CD4-positive, CD25-positive, alpha-beta regulatory T cell (primary cell): ENCODE measurements at regions not wholly inside any gene's neighbourhood (a gene's known extent, or its start where the extent isn't known, plus 50 kb on each side); places are given as distances from the start of the nearest gene placed in this dataset.
A peak's percentile ranks its signal among the peaks of the same experiment; 100 is the strongest.

Experiments
- ATAC-seq, 2 donors: fragments of 150-1000 bp; cut with Tn5 transposase; one replicate each; pipeline ENCODE4 v1.10.0; 2021; ENCODE audit warnings: low read depth in 2 of 2, moderate number of reproducible peaks in 2 of 2, moderate library complexity in 1 of 2
- DNase-seq, 3 donors: peaks; one replicate each; pipeline versions ENCODE4 v3.0.0 to v3.0.0-alpha.2; 2012 to 2022; ENCODE audit warnings: mixed read lengths in 1 of 3
- H3K27ac ChIP-seq: one replicate; pipeline ENCODE4 v1.7.0; 2013; ENCODE audit warnings: mild to moderate bottlenecking, low read length; ENCODE audit not compliant: insufficient read depth, poor library complexity, severe bottlenecking
- H3K27me3 ChIP-seq: one replicate; pipeline ENCODE4 v1.7.0; 2013; ENCODE audit warnings: low read length; ENCODE audit not compliant: control insufficient read depth, insufficient read depth
- H3K36me3 ChIP-seq: one replicate; pipeline ENCODE4 v1.7.0; 2013; ENCODE audit warnings: mild to moderate bottlenecking, low read length, moderate library complexity; ENCODE audit not compliant: control insufficient read depth, insufficient read depth
- H3K4me1 ChIP-seq: 2 replicates; pipeline ENCODE4 v1.7.0; 2013; ENCODE audit warnings: mild to moderate bottlenecking, low read length; ENCODE audit not compliant: insufficient read depth, control insufficient read depth, poor library complexity, severe bottlenecking
- H3K4me3 ChIP-seq: one replicate; pipeline ENCODE4 v1.7.0; 2013; ENCODE audit warnings: low read depth, mild to moderate bottlenecking, low read length, moderate library complexity
- H3K9me3 ChIP-seq, 2 experiments: 1 replicate in 1 of 2; 2 replicates in 1 of 2; pipeline ENCODE4 v1.7.0; 2013; ENCODE audit warnings: low read length in 2 of 2, mild to moderate bottlenecking in 1 of 2, moderate library complexity in 1 of 2; ENCODE audit not compliant: control insufficient read depth in 2 of 2
- H3K27ac Mint-ChIP-seq, 3 donors: one replicate each; pipeline ENCODE4 v1.8.0; 2020 to 2022; ENCODE audit warnings: mild to moderate bottlenecking in 3 of 3, mixed read lengths in 3 of 3, moderate library complexity in 2 of 3
- H3K27me3 Mint-ChIP-seq: one replicate; pipeline ENCODE4 v1.8.0; 2022; ENCODE audit warnings: mild to moderate bottlenecking, mixed read lengths
- H3K36me3 Mint-ChIP-seq: one replicate; pipeline ENCODE4 v1.8.0; 2020; ENCODE audit warnings: mixed read lengths
- H3K4me1 Mint-ChIP-seq, 4 donors: one replicate each; pipeline ENCODE4 v1.8.0; 2020 to 2022; ENCODE audit warnings: mixed read lengths in 4 of 4, mild to moderate bottlenecking in 1 of 4
- H3K4me3 Mint-ChIP-seq, 4 donors: one replicate each; pipeline ENCODE4 v1.8.0; 2020 to 2022; ENCODE audit warnings: mild to moderate bottlenecking in 4 of 4, mixed read lengths in 4 of 4, moderate library complexity in 3 of 4
- H3K9me3 Mint-ChIP-seq, 7 donors: one replicate each; pipeline ENCODE4 v1.8.0; 2020 to 2022; ENCODE audit warnings: mixed read lengths in 7 of 7, mild to moderate bottlenecking in 3 of 7, moderate library complexity in 2 of 7

- Histone ChIP-seq H3K4me1 (no peaks in the 10 kb centered on the region), H3K4me3 (no peak overlapping the region), H3K27me3 (no peaks in the 10 kb centered on the region), H3K9me3 (no peaks in the 10 kb centered on the region), H3K27ac (no peak overlapping the region), H3K36me3 (no peaks in the 10 kb centered on the region)
- Mint-ChIP-seq H3K4me3 (no peak overlapping the region), H3K4me1 (no peaks in the 10 kb centered on the region), H3K9me3 (peaks cover 0 to 2% (median 0%) of the 10 kb centered on the region in 7 donors), H3K36me3 (no peaks in the 10 kb centered on the region), H3K27me3 (no peaks in the 10 kb centered on the region), H3K27ac (no peak overlapping the region)
- DNase-seq (no peak), ATAC-seq (no peak)
Observed at GRCh38 chr1:208534979-208535378, 290.8 kb upstream of the PLXNA2 start.

GRCh38 chr1:208535511-208535910 is 291.3 kb upstream of the PLXNA2 start:
- ATAC-seq = no peak
- Mint-ChIP-seq H3K4me3 (no peak overlapping the region), H3K9me3 (peaks cover 0 to 2% (median 0%) of the 10 kb centered on the region in 7 donors)

GRCh38 chr1:208536212-208536611 is 292.0 kb upstream of the PLXNA2 start:
- Histone ChIP-seq H3K36me3 (no peaks in the 10 kb centered on the region), H3K27ac (no peak overlapping the region), H3K4me3 (no peak overlapping the region), H3K9me3 (no peaks in the 10 kb centered on the region), H3K4me1 (no peaks in the 10 kb centered on the region), H3K27me3 (no peaks in the 10 kb centered on the region)
- no peaks in the 10 kb centered on the region for H3K36me3 Mint-ChIP-seq
- no peak for DNase-seq
- H3K9me3 Mint-ChIP-seq = peaks cover 0 to 2% (median 0%) of the 10 kb centered on the region in 7 donors
- no peak for ATAC-seq
- H3K27me3 Mint-ChIP-seq = no peaks in the 10 kb centered on the region
- H3K4me1 Mint-ChIP-seq = no peaks in the 10 kb centered on the region
- H3K27ac Mint-ChIP-seq = no peak overlapping the region
- no peak overlapping the region for H3K4me3 Mint-ChIP-seq

More at GRCh38 chr1:208535511-208535910, 291.3 kb upstream of the PLXNA2 start:
- Mint-ChIP-seq H3K27me3 (no peaks in the 10 kb centered on the region), H3K4me1 (no peaks in the 10 kb centered on the region), H3K36me3 (no peaks in the 10 kb centered on the region), H3K27ac (no peak overlapping the region)
- H3K4me3 ChIP-seq = no peak overlapping the region
- H3K27me3 ChIP-seq = no peaks in the 10 kb centered on the region
- DNase-seq = no peak
- no peak overlapping the region for H3K27ac ChIP-seq
- no peaks in the 10 kb centered on the region for H3K9me3 ChIP-seq
- H3K36me3 ChIP-seq = no peaks in the 10 kb centered on the region
- no peaks in the 10 kb centered on the region for H3K4me1 ChIP-seq

GRCh38 chr1:208537198-208537597 is 293.0 kb upstream of the PLXNA2 start:
- peaks cover 0 to 2% (median 0%) of the 10 kb centered on the region in 7 donors for H3K9me3 Mint-ChIP-seq
- ATAC-seq = no peak
- H3K36me3 Mint-ChIP-seq = no peaks in the 10 kb centered on the region
- H3K27ac Mint-ChIP-seq = no peak overlapping the region
- H3K27me3 Mint-ChIP-seq = no peaks in the 10 kb centered on the region
- Histone ChIP-seq H3K36me3 (no peaks in the 10 kb centered on the region), H3K4me3 (no peak overlapping the region), H3K27me3 (no peaks in the 10 kb centered on the region), H3K9me3 (no peaks in the 10 kb centered on the region), H3K4me1 (no peaks in the 10 kb centered on the region), H3K27ac (no peak overlapping the region)
- no peaks in the 10 kb centered on the region for H3K4me1 Mint-ChIP-seq
- no peak overlapping the region for H3K4me3 Mint-ChIP-seq
- DNase-seq = no peak

- Mint-ChIP-seq H3K36me3 (no peaks in the 10 kb centered on the region), H3K4me3 (no peak overlapping the region), H3K27me3 (no peaks in the 10 kb centered on the region), H3K4me1 (no peaks in the 10 kb centered on the region), H3K27ac (peak overlapping the region in 1 of 3 donors; percentile 73), H3K9me3 (peaks cover 0 to 2% (median 0%) of the 10 kb centered on the region in 7 donors)
- H3K4me3 ChIP-seq = no peak overlapping the region
- no peaks in the 10 kb centered on the region for H3K27me3 ChIP-seq
- H3K4me1 ChIP-seq = no peaks in the 10 kb centered on the region
- H3K27ac ChIP-seq = no peak overlapping the region
- no peaks in the 10 kb centered on the region for H3K36me3 ChIP-seq
- DNase-seq (no peak), ATAC-seq (no peak)
- H3K9me3 ChIP-seq = no peaks in the 10 kb centered on the region
Observed at GRCh38 chr1:208538078-208538477, 293.9 kb upstream of the PLXNA2 start.

- Mint-ChIP-seq H3K27ac (no peak overlapping the region), H3K36me3 (no peaks in the 10 kb centered on the region), H3K27me3 (no peaks in the 10 kb centered on the region), H3K9me3 (peaks cover 0 to 2% (median 0%) of the 10 kb centered on the region in 7 donors), H3K4me3 (no peak overlapping the region), H3K4me1 (no peaks in the 10 kb centered on the region)
- DNase-seq (no peak), ATAC-seq (no peak)
- Histone ChIP-seq H3K4me3 (no peak overlapping the region), H3K27me3 (no peaks in the 10 kb centered on the region), H3K4me1 (no peaks in the 10 kb centered on the region), H3K36me3 (no peaks in the 10 kb centered on the region), H3K27ac (no peak overlapping the region), H3K9me3 (no peaks in the 10 kb centered on the region)
Observed at GRCh38 chr1:208538587-208538986, 294.4 kb upstream of the PLXNA2 start.

GRCh38 chr1:208540724-208541123 is 296.5 kb upstream of the PLXNA2 start:
- Histone ChIP-seq H3K4me1 (no peaks in the 10 kb centered on the region), H3K4me3 (no peak overlapping the region), H3K27ac (no peak overlapping the region), H3K9me3 (no peaks in the 10 kb centered on the region), H3K27me3 (no peaks in the 10 kb centered on the region), H3K36me3 (no peaks in the 10 kb centered on the region)
- Mint-ChIP-seq H3K4me3 (no peak overlapping the region), H3K27ac (no peak overlapping the region), H3K36me3 (no peaks in the 10 kb centered on the region), H3K9me3 (peaks cover 0 to 2% (median 0%) of the 10 kb centered on the region in 7 donors), H3K4me1 (no peaks in the 10 kb centered on the region), H3K27me3 (no peaks in the 10 kb centered on the region)
- DNase-seq (no peak), ATAC-seq (no peak)

- no peak for DNase-seq
- no peaks in the 10 kb centered on the region for H3K4me1 Mint-ChIP-seq
- Histone ChIP-seq H3K9me3 (no peaks in the 10 kb centered on the region), H3K4me1 (no peaks in the 10 kb centered on the region), H3K27ac (no peak overlapping the region), H3K36me3 (no peaks in the 10 kb centered on the region), H3K27me3 (no peaks in the 10 kb centered on the region), H3K4me3 (no peak overlapping the region)
- H3K27me3 Mint-ChIP-seq = no peaks in the 10 kb centered on the region
- H3K36me3 Mint-ChIP-seq = no peaks in the 10 kb centered on the region
- H3K27ac Mint-ChIP-seq = no peak overlapping the region
- H3K9me3 Mint-ChIP-seq = peaks cover 0 to 2% (median 0%) of the 10 kb centered on the region in 7 donors
- no peak for ATAC-seq
- H3K4me3 Mint-ChIP-seq = no peak overlapping the region
Observed at GRCh38 chr1:208541225-208541855, 297.2 kb upstream of the PLXNA2 start.
